Psoas muscle (tissue), 7 donors: ENCODE measurements at regions not wholly inside any gene's neighbourhood (a gene's known extent, or its start where the extent isn't known, plus 50 kb on each side); places are given as distances from the start of the nearest gene placed in this dataset.

Experiments used
- ATAC-seq, 4 donors: fragments of 200-7000 bp; cut with Tn5 transposase; one replicate each; pipeline ENCODE4 v1.9.1; 2020; ENCODE audit warnings: moderate library complexity in 3 of 4, mild to moderate bottlenecking in 2 of 4
- DNase-seq, 2 donors: peaks; one replicate each; pipeline ENCODE4 v3.0.0-alpha.2; 2020
- H3K27ac ChIP-seq: fragments of 200-600 bp; one replicate; pipeline ENCODE4 v1.8.0; 2022
- H3K27me3 ChIP-seq, 3 donors: fragments of 200-600 bp in 1 of 3; one replicate each; pipeline versions ENCODE4 v1.6.1 to v1.8.0; 2013 to 2022; ENCODE audit warnings: low read length in 2 of 3, mild to moderate bottlenecking in 2 of 3, moderate library complexity in 1 of 3; ENCODE audit not compliant: insufficient read depth in 3 of 3
- H3K36me3 ChIP-seq, 2 donors: fragments of 200-600 bp in 1 of 2; one replicate each; pipeline versions ENCODE4 v1.6.1 to v1.8.0; 2013 to 2022; ENCODE audit warnings: low read depth in 1 of 2, mild to moderate bottlenecking in 1 of 2, moderate library complexity in 1 of 2; ENCODE audit not compliant: insufficient read depth in 1 of 2
- H3K4me1 ChIP-seq: fragments of 200-600 bp; one replicate; pipeline ENCODE4 v1.8.0; 2022
- H3K4me3 ChIP-seq: fragments of 200-600 bp; one replicate; pipeline ENCODE4 v1.8.0; 2022; ENCODE audit warnings: mild to moderate bottlenecking
- H3K9me3 ChIP-seq: fragments of 200-600 bp; one replicate; pipeline ENCODE4 v1.8.0; 2022
- WGBS, 3 donors: extraction: QIAGEN DNeasy Blood & Tissue Kit; methylation state at CpG; one replicate each; pipeline versions ENCODE4 v1.1.6 to v1.1.7; 2013; 5-methylcytosine and 5-hydroxymethylcytosine counted together
- intact Hi-C, 2 donors: fragments of 100-400 bp; cut with DNase I; formaldehyde crosslinking; loops; one replicate each; pipeline versions ENCODE4 v1.11.0 to v1.14.2; 2022
- TF ChIP-seq, protein P1 (sequence below): fragments of 200-600 bp; IDR thresholded peaks from one replicate; pipeline ENCODE4 v1.8.0; 2022; ENCODE audit warnings: antibody characterized with exemption
- donor health status: healthy with polysubstance abuse.
- donor health status: DM: no; HTN: no; CAD: no; lungs with moderate emphysema.
- donor health status: Bipolar disorder and iron deficiency.
- donor health status: healthy.
- donor health status: DM: yes; HTN: yes; CAD: no.
- donor health status: DM: no; HTN: no; CAD: no.
- donor health status: DM: yes; HTN: yes; CAD: no.

DNA sequence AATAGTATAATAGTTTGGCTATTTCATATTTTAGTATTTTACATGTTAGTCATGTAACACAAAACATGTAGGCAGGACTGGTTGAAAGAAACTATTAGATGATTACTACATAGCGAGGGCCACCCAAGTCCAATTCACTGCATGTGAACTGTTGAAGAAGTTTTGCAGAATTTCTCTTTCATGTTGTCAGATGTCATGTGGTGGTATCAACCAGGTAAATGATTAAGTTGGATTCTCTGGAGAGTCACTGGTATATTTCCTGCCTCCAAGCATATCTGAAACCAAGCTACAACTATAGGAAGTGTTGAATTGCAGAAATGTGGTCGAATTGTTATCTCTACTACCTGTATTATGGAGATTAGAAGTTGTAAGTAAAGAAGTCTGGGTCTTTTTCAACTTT is 137.8 kb upstream of the DPYD start:
- Histone ChIP-seq H3K9me3 (no peaks in the 10 kb centered on the region), H3K4me3 (no peak overlapping the region), H3K4me1 (peaks cover under 1% of the 10 kb centered on the region), H3K36me3 (no peaks in the 10 kb centered on the region), H3K27ac (no peak overlapping the region), H3K27me3 (peaks cover 2 to 15% (median 5%) of the 10 kb centered on the region in 3 donors)
- WGBS, 3 donors: 71 to 76% (median 74%) methylated on average over 2 of the region's 2 CpGs
- TF ChIP-seq, protein P1, sequence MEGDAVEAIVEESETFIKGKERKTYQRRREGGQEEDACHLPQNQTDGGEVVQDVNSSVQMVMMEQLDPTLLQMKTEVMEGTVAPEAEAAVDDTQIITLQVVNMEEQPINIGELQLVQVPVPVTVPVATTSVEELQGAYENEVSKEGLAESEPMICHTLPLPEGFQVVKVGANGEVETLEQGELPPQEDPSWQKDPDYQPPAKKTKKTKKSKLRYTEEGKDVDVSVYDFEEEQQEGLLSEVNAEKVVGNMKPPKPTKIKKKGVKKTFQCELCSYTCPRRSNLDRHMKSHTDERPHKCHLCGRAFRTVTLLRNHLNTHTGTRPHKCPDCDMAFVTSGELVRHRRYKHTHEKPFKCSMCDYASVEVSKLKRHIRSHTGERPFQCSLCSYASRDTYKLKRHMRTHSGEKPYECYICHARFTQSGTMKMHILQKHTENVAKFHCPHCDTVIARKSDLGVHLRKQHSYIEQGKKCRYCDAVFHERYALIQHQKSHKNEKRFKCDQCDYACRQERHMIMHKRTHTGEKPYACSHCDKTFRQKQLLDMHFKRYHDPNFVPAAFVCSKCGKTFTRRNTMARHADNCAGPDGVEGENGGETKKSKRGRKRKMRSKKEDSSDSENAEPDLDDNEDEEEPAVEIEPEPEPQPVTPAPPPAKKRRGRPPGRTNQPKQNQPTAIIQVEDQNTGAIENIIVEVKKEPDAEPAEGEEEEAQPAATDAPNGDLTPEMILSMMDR: no peak
- intact Hi-C loops: loop anchor here (10.0 kb wide), 2 partner anchors 406 to 1084 kb away; no protein-coding TSS in a partner anchor
- ATAC-seq (no peak), DNase-seq (no peak)

GRCh38 chr1:98057236-98057910 is 136.5 kb upstream of the DPYD start:
- Histone ChIP-seq H3K27me3 (peaks cover 5 to 25% (median 10%) of the 10 kb centered on the region in 3 donors), H3K4me1 (peaks cover 5% of the 10 kb centered on the region), H3K36me3 (no peaks in the 10 kb centered on the region), H3K27ac (no peak overlapping the region), H3K9me3 (no peaks in the 10 kb centered on the region), H3K4me3 (no peak overlapping the region)
- ATAC-seq (no peak), DNase-seq (no peak)
- 67 to 90% (median 77%) methylated on average over 2 of the region's 2 CpGs for WGBS, 3 donors
- TF ChIP-seq, protein P1: no peak
- intact Hi-C loops: loop anchor here (10.0 kb wide), 2 partner anchors 407 to 1083 kb away; no protein-coding TSS in a partner anchor

- Histone ChIP-seq H3K4me3 (no peak overlapping the region), H3K27ac (no peak overlapping the region), H3K27me3 (peaks cover 5 to 26% (median 10%) of the 10 kb centered on the region in 3 donors), H3K36me3 (no peaks in the 10 kb centered on the region), H3K9me3 (no peaks in the 10 kb centered on the region), H3K4me1 (peaks cover 5% of the 10 kb centered on the region)
- no peak for ATAC-seq
- DNase-seq: no peak
- intact Hi-C loops: loop anchor here (10.0 kb wide), 2 partner anchors 408 to 1082 kb away; no protein-coding TSS in a partner anchor
- TF ChIP-seq, protein P1: no peak
- WGBS, 3 donors: 65 to 71% (median 71%) methylated on average over 3 of the region's 3 CpGs
These were observed 135.9 kb upstream of the DPYD start for GRCh38 chr1:98056781-98057180.

- peaks cover 5 to 40% (median 10%) of the 10 kb centered on the region in 3 donors for H3K27me3 ChIP-seq
- H3K9me3 ChIP-seq: no peaks in the 10 kb centered on the region
- intact Hi-C loops: loop anchor here (10.0 kb wide), 2 partner anchors 409 to 1081 kb away; no protein-coding TSS in a partner anchor
- TF ChIP-seq, protein P1: no peak
- no peak for DNase-seq
- H3K27ac ChIP-seq: no peak overlapping the region
- no peak overlapping the region for H3K4me3 ChIP-seq
- 85 to 89% (median 88%) methylated on average over 7 of the region's 7 CpGs for WGBS, 3 donors
- no peak for ATAC-seq
- peaks cover 5% of the 10 kb centered on the region for H3K4me1 ChIP-seq
- no peaks in the 10 kb centered on the region for H3K36me3 ChIP-seq
These were observed 134.6 kb upstream of the DPYD start for GRCh38 chr1:98055457-98055856.
